ENCODE measurements at regions not wholly inside any gene's neighbourhood (a gene's known extent, or its start where the extent isn't known, plus 50 kb on each side); places are given as distances from the start of the nearest gene placed in this dataset.

- no peaks in the 10 kb centered on the region for H3K27me3 Mint-ChIP-seq (ENCODE audit: low read depth)
- no peaks in the 10 kb centered on the region for H3K9me3 Mint-ChIP-seq
- TF ChIP-seq CTCF (IDR thresholded peaks at IDR 0.05; ENCODE audit: unreplicated experiment in 3 of 3): no peak
- H3K36me3 Mint-ChIP-seq (ENCODE audit: low read depth): no peaks in the 10 kb centered on the region
- H3K4me3 Mint-ChIP-seq: no peak overlapping the region
- peaks cover 21% of the 10 kb centered on the region for H3K4me1 Mint-ChIP-seq
- no peak overlapping the region for H3K27ac Mint-ChIP-seq
Measured at GRCh38 chr1:111568160-111568647, 51.4 kb upstream of the RAP1A start.

All from nephron (organoid).